ENCODE measurements at regions not wholly inside any gene's neighbourhood (a gene's known extent, or its start where the extent isn't known, plus 50 kb on each side); places are given as distances from the start of the nearest gene placed in this dataset.
A peak's percentile ranks its signal among the peaks of the same experiment; 100 is the strongest.

DNA sequence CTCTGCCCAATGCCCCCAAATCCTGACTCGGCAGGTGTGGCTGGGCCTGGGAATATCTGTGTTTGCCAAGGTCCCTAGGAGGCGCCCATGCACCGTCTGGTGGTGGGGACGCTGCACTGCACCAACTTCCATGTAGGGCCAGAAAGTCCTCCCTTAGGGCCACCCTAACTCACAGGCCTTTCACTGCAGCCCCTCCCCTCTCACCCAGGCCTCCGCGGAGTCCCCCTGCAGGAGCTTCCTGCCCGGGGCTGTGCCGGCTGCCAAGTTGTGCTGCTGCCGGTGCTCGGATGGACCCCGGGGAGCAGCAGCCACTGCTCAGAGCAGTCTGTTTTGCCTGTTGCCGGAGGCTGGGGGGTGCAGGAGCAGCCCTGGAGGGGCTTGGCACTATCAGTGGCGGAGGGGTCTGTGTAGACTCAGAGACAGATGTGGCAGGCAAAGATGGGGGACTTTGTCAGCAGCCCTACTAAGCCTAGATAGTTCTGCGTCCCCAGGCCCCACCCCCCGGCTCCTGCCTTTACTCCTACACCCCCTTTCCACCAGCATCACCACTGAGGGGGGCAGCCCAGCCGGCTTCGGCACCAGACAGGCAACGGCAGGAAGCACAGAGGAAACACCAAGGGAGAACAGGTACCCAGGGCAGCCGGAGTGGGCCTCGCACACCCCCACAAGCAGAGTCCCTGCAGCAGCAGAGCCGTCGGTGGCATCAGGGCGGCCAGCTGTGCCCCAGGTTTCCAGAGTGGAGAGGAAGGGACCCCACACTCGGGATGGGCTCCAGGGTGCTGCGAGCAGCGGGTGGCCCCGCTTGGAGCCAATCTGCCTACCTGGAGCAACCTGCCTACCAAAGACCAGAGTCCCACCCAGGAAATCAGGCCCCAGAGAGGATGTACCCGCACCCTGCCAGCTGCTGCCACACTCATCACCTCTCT, 124.3 kb downstream of the TRIM29 start:
- TF ChIP-seq, protein P1, sequence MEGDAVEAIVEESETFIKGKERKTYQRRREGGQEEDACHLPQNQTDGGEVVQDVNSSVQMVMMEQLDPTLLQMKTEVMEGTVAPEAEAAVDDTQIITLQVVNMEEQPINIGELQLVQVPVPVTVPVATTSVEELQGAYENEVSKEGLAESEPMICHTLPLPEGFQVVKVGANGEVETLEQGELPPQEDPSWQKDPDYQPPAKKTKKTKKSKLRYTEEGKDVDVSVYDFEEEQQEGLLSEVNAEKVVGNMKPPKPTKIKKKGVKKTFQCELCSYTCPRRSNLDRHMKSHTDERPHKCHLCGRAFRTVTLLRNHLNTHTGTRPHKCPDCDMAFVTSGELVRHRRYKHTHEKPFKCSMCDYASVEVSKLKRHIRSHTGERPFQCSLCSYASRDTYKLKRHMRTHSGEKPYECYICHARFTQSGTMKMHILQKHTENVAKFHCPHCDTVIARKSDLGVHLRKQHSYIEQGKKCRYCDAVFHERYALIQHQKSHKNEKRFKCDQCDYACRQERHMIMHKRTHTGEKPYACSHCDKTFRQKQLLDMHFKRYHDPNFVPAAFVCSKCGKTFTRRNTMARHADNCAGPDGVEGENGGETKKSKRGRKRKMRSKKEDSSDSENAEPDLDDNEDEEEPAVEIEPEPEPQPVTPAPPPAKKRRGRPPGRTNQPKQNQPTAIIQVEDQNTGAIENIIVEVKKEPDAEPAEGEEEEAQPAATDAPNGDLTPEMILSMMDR (IDR thresholded peaks at IDR 0.05): peak; percentile 30
- Histone ChIP-seq H3K9ac (no peak overlapping the region), H3K9me3 (ENCODE audit: control insufficient read depth, low read length) (no peaks in the 10 kb centered on the region), H3K4me1 (no peaks in the 10 kb centered on the region), H3K4me3 (ENCODE audit: low read depth, low read length) (no peak overlapping the region), H3K27ac (no peak overlapping the region), H3K4me2 (ENCODE audit: low read length) (no peak overlapping the region), H3K36me3 (ENCODE audit: control insufficient read depth, insufficient read depth, low read length) (no peaks in the 10 kb centered on the region), H3K79me2 (no peaks in the 10 kb centered on the region), H2AFZ (no peak overlapping the region), H3K27me3 (ENCODE audit: control insufficient read depth, insufficient read depth, low read length) (no peaks in the 10 kb centered on the region)

DNA sequence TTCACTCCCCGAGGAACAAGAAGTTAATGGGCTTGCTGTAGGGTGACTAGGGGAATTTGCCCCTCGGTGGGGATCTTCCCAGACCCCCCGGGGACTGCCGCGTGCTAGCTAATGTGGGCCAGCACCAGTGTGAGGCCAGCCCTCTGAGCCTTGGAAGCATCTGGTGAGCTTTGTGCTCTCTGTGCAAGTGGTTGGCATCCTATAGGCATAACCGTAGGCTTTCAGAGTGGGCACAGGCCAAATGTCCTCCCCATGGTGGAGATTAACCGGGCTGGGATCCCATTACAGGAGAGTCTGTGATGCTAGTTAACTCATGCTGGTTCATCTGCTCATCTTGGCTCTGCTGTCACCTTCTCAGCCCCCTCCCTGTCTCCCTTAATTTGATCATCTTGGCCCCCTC, 125.7 kb downstream of the TRIM29 start:
- TF ChIP-seq, protein P1 (IDR thresholded peaks at IDR 0.05): no peak
- Histone ChIP-seq H2AFZ (no peak overlapping the region), H3K79me2 (no peaks in the 10 kb centered on the region), H3K36me3 (ENCODE audit: control insufficient read depth, insufficient read depth, low read length) (no peaks in the 10 kb centered on the region), H3K27ac (no peak overlapping the region), H3K9ac (no peak overlapping the region), H3K9me3 (ENCODE audit: control insufficient read depth, low read length) (no peaks in the 10 kb centered on the region), H3K4me2 (ENCODE audit: low read length) (no peak overlapping the region), H3K4me1 (no peaks in the 10 kb centered on the region), H3K4me3 (ENCODE audit: low read depth, low read length) (no peak overlapping the region), H3K27me3 (ENCODE audit: control insufficient read depth, insufficient read depth, low read length) (no peaks in the 10 kb centered on the region)

DNA sequence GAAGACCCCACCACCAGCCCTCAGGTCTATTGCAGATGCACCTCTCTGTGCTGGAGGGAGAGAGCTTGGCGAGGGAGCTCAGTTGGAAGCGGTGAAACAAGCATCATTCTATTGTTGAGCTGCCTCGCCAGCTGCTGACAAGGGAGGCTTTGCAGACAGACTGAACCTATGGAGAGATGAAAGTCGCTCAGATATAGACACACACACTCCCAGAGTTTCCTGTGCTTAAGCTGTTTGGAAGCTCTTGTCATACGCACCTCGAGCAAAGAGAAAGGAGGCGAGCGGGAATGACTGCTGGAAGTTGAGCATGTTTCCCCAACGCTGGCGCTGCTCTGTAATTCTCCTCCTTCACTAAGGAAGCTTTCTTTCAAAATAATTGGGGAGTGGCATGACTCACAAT, 126.1 kb downstream of the TRIM29 start:
- TF ChIP-seq, protein P1 (IDR thresholded peaks at IDR 0.05): no peak
- Histone ChIP-seq H3K4me1 (no peaks in the 10 kb centered on the region), H3K4me3 (ENCODE audit: low read depth, low read length) (no peak overlapping the region), H3K27me3 (ENCODE audit: control insufficient read depth, insufficient read depth, low read length) (no peaks in the 10 kb centered on the region), H3K9ac (no peak overlapping the region), H3K27ac (no peak overlapping the region), H3K4me2 (ENCODE audit: low read length) (no peak overlapping the region), H3K36me3 (ENCODE audit: control insufficient read depth, insufficient read depth, low read length) (no peaks in the 10 kb centered on the region), H2AFZ (no peak overlapping the region), H3K79me2 (no peaks in the 10 kb centered on the region), H3K9me3 (ENCODE audit: control insufficient read depth, low read length) (no peaks in the 10 kb centered on the region)

DNA sequence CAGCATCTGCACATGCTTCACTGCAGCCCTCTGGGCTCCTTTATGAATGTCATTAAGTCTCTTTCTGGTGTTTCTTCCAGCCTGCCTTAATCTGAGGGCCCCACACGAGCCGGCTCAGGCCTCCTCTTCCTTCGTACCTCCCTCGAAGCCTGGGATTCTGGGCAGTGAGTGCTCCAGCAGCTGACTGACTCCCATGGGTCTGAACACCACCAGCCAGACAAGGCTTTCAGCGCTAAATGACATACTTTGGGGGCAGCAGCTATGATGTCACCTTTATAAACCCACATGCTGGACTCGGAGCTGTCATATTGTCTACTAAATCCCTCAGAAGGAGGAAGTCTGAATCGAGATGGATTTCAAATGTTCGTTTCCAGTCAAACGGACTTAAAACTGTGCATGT, 127.1 kb downstream of the TRIM29 start:
- no peak overlapping the region for H3K4me2 ChIP-seq (ENCODE audit: low read length)
- no peaks in the 10 kb centered on the region for H3K9me3 ChIP-seq (ENCODE audit: control insufficient read depth, low read length)
- no peaks in the 10 kb centered on the region for H3K27me3 ChIP-seq (ENCODE audit: control insufficient read depth, insufficient read depth, low read length)
- TF ChIP-seq, protein P1 (IDR thresholded peaks at IDR 0.05): no peak
- no peaks in the 10 kb centered on the region for H3K4me1 ChIP-seq
- H3K27ac ChIP-seq: no peak overlapping the region
- no peaks in the 10 kb centered on the region for H3K79me2 ChIP-seq
- H3K9ac ChIP-seq: no peak overlapping the region
- H3K4me3 ChIP-seq (ENCODE audit: low read depth, low read length): no peak overlapping the region
- H2AFZ ChIP-seq: no peak overlapping the region
- H3K36me3 ChIP-seq (ENCODE audit: control insufficient read depth, insufficient read depth, low read length): no peaks in the 10 kb centered on the region

DNA sequence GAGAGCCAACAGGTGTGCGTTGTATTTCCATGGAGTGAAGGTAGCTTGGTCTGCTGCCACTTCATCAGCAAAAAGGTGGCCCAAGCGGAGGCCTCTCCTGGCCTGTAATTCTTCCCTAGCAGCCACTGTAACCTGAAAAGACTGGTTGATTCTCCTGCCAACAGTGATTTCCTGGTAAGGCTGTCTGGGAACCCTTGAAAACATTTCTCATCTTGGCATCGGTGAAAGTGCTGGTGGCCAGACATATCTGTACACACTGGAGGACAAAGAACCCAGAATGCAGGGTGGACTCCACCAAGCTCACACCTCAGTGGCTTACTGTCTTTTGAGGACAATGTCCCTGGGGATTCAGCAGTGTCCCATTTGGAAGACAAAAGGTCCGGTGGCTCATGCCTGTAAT, 128.0 kb downstream of the TRIM29 start:
- H3K4me3 ChIP-seq (ENCODE audit: low read depth, low read length): no peak overlapping the region
- H3K27ac ChIP-seq: no peak overlapping the region
- no peak overlapping the region for H3K9ac ChIP-seq
- H2AFZ ChIP-seq: no peak overlapping the region
- H3K36me3 ChIP-seq (ENCODE audit: control insufficient read depth, insufficient read depth, low read length): no peaks in the 10 kb centered on the region
- TF ChIP-seq, protein P1 (IDR thresholded peaks at IDR 0.05): no peak
- H3K4me2 ChIP-seq (ENCODE audit: low read length): no peak overlapping the region
- H3K4me1 ChIP-seq: no peaks in the 10 kb centered on the region
- no peaks in the 10 kb centered on the region for H3K27me3 ChIP-seq (ENCODE audit: control insufficient read depth, insufficient read depth, low read length)
- H3K9me3 ChIP-seq (ENCODE audit: control insufficient read depth, low read length): no peaks in the 10 kb centered on the region
- H3K79me2 ChIP-seq: no peaks in the 10 kb centered on the region

All from parathyroid adenoma (tissue), 2 donors.